Activated CD4-positive, CD25-positive, alpha-beta regulatory T cell treated with anti-CD3 and anti-CD28 coated beads, Interleukin-2, amount 50 U/mL, for 24 hours (primary cell): ENCODE measurements at regions not wholly inside any gene's neighbourhood (a gene's known extent, or its start where the extent isn't known, plus 50 kb on each side); places are given as distances from the start of the nearest gene placed in this dataset.

Experiments used
- ATAC-seq, 2 donors: fragments of 150-1000 bp; cut with Tn5 transposase; one replicate each; pipeline ENCODE4 v1.10.0; 2021; ENCODE audit warnings: mild to moderate bottlenecking in 1 of 2, moderate library complexity in 1 of 2

- ATAC-seq, result no peak
Observed at GRCh38 chr12:125685915-125686314, 620.7 kb downstream of the AACS start.

GRCh38 chr12:125687403-125687802 lies 622.2 kb downstream of the AACS start:
- ATAC-seq, result no peak

GRCh38 chr12:125687820-125688219 lies 622.6 kb downstream of the AACS start:
- ATAC-seq, result no peak

DNA sequence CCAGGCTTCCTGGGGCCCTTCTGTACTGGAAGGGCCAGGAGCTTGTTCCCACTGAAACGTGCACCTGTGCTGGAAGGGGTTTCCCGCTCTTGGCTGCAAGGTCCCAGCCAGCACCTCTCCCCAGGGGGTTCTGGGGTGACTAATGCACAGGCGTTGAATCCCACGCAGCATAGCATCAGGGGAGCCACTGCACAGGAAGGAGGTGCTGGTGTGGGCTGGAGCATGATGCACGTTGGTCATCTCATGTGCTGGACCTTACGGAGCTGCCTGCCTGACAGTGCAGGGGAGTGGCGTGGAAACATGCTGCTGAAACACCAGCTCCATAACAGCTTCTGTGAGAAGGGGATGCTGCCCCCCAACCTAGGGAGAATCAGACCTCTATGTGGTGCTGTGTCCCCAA lies 623.0 kb downstream of the AACS start:
- ATAC-seq, result no peak

DNA sequence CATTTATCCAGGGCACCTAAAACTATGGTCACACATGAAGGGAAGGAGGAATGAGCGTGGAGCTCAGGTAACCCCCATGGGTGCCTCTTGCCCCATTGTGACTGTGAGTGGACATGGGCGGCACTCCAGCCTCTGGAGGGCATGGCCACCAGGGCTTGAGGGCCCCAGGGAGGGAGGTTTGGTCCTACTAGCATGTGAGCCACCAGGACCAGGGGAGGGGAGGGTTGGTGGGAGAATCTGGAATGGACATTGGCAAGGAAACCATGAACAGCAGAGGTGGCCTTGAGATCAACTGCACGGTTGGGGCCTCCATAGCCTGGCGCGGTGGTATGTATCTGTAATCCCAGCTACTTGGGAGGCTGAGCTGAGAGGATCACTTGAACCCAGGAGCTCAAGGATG lies 623.6 kb downstream of the AACS start:
- no peak for ATAC-seq

- no peak for ATAC-seq
Observed at GRCh38 chr12:125689576-125690410, 624.6 kb downstream of the AACS start.

DNA sequence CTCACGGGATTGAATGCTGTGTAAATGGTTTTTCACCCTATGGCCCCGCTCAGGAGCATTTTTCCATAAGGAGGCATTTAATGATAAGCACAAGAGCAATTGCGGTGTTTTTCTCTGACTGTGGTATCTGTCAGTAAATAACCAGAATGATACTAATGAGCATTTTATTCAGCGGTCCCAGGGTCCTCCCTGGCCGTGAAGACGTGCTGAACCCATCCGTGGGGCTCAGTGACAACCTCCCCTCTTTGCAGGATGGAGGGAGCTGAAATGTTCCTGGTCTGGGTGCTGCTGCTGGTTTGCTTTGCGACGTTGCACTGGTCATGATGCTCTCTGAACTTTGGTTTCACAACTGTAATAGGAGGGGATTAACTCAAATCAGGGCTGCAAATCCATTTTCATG lies 625.6 kb downstream of the AACS start:
- no peak for ATAC-seq

GRCh38 chr12:125696054-125696453 lies 630.8 kb downstream of the AACS start:
- ATAC-seq, result no peak

DNA sequence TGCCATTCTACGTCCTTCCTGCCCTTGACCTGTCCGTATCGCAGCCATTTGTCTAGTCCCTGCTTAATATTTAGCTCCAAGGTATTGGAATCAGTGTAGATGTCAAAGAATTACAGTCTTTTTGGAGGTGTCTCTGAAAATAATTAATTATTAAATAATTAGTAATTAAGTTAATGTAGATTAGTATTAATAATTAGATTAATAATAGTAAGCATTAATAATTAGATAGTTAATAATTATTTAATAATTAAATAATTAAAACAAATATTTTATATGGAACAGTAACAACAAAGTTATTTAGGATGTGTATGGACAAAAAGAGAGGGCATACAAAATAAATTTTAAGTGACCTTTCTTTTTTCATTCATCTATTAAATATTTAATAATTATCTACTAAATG lies 639.6 kb downstream of the AACS start:
- ATAC-seq, result no peak

DNA sequence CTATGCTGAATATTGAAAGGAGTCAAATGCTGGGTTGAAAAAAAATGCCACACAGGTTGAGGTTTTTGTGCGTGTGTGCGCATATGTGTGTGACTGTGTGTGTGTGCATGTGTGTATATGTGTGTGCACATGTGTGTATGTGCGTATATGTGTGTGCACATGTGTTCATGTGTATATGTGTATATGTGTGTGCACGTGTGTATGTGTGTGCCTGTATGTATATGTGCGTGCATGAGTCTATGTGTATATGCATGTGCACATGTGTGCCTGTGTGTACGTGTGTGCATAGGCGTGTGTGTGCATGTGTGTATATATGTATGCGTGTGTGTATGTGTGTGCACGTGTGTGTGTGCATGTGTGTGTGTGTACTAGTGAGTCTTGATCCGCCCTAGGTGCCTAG lies 655.7 kb downstream of the AACS start:
- ATAC-seq, result no peak

DNA sequence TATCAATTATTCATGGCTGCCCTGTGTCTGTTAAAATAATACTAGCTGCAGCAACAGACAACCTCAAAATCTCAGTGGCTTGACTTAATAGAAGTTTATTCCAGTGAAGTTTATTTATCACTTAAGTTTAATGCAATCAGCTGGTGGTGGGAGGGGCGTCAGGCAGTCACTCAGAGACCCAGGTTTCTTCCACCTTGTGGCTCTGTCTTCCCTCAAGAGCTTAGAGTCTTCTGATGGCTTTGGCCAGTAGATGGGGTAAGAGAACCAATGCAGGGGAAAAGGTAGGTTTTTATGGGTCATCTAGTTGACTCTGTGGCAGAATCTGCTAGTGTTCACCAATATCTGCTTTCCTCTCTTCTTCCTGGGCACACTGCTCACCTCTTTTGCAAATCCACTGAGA lies 668.9 kb downstream of the AACS start:
- no peak for ATAC-seq

DNA sequence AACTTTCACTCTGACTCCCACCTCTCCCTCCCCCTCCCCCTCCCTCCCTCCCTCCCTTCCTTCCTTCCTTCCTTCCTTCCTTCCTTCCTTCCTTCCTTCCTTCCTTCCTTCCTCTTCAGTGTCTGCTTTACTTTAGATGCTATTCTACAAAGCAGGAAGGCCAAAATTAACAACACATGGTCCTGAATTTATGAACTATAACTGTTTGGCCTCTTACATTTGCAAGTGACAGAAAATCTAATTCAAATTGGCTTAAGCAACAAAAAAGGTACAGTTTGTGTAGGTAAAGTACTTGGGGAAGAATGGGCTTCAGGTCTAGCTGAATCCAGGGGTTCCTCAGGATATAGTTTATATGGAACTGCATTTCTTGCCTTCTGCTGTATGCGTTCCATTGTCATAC lies 673.0 kb downstream of the AACS start:
- ATAC-seq, result no peak

DNA sequence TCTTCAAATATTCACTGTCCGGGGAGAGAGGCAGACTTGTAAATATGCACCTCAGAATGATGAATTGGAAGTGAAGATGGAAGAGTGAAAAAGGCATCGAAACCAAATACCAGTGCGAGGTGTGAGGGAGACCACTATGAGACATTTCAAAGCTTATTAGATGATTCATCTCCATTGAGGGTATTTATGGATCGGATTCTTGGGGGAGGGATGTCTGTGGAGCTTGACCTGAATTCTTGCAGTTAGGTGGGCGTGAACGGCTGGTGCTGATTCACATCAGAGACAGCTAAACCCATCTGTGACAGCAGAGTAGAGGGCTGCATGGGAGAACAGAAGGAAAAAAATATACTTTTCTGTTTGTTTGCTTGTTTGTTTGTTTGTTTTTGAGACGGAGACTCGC lies 677.2 kb downstream of the AACS start:
- ATAC-seq, result no peak

- no peak for ATAC-seq
Observed at GRCh38 chr12:125744201-125744600, 679.0 kb downstream of the AACS start.

- no peak for ATAC-seq
Observed at GRCh38 chr12:125755512-125755911, 690.3 kb downstream of the AACS start.

DNA sequence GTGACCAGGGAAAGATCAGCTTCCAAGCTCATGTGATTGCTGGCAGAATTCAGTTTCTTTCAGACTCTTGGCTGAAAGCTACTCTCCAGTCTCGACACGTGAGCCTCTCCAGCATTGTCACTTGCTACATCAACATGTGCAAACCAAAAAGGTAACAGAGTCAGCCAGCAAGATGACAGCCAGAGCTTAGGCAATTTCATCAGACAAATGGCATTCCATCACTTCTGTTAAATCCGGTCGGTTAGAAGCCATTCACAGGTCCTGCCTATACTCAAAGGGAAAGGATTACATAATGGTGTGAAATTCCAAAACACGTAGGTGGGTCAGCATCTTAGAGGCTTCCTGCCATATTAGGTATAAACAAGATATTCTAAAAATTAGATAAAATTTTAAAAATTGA lies 700.9 kb downstream of the AACS start:
- ATAC-seq, result no peak

DNA sequence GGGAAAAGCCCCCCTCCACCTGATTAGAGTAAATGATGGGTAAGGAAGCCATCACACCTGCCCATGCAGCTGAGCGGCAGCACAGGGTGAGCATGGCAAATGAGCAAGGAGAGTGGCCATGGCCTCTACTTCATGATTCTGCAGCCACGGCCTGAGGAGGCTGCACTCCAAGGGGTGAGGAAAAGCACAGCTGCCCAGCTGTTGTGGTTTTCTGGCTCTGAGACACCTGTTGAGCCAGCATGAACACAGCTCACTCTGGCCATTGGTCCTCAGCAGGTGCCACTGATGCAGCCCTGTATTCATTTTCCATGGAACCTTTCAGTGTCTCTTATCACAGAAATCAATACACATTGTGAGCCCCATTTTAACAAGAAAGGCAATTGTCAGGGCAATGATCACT lies 707.2 kb downstream of the AACS start:
- no peak for ATAC-seq

GRCh38 chr12:125773033-125773640 lies 707.9 kb downstream of the AACS start:
- no peak for ATAC-seq

- no peak for ATAC-seq
Observed at GRCh38 chr12:125775507-125775906, 710.3 kb downstream of the AACS start.

- ATAC-seq, result no peak
Observed at GRCh38 chr12:125776212-125776611, 711.0 kb downstream of the AACS start.

- no peak for ATAC-seq
Observed at GRCh38 chr12:125786143-125786542, 720.9 kb downstream of the AACS start.

DNA sequence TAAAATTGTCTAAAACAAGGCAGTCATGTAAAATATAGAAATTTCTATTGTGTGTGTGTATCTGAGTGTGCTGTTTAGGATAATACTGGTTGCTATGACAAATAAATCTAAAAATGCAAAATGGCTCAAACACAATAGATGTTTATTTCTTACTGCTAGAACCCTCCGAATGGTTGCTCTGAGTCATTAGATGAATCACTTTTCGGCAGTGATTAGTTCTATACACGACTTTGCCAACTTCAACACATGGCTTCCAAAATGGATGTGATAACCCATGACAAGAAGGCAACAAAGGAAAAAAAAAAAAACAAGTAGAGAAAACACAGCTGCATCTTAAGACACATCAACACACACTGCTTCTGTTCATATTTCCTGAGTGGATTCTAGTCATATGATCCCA lies 729.2 kb downstream of the AACS start:
- ATAC-seq, result no peak

- ATAC-seq, result no peak
Observed at GRCh38 chr12:125797421-125798175, 732.4 kb downstream of the AACS start.

GRCh38 chr12:125804660-125805059 lies 739.4 kb downstream of the AACS start:
- ATAC-seq, result no peak
